ENCODE measurements at regions not wholly inside any gene's neighbourhood (a gene's known extent, or its start where the extent isn't known, plus 50 kb on each side); places are given as distances from the start of the nearest gene placed in this dataset.

DNA sequence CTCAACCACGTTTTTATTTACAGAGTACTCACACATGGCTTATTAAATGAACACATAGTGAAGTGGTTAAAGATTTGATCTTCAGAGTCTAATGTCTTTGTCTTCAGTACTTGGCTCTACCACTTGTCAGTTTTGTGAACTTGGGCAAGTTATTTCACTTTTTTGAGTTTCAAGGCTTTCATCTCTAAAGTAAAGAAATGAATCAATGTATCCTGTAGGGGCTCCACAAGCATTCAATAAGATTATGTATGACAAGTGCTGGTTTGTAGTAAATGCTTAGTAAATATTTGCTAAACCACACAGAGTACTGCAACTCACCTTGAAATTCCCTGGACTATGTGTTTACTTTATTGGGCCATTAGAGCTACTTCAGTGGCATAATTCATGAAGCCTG, 446.0 kb upstream of the GOT2 start:
- TF ChIP-seq CTCF (conservative IDR thresholded peaks at IDR 0.05 in 1 of 2, IDR thresholded peaks at IDR 0.05 in 1 of 2; ENCODE audit: extremely low read depth in 1 of 2, insufficient read depth in 1 of 2, low read depth in 1 of 2, low read length in 2 of 2) (no peak), EZH2 (IDR thresholded peaks at IDR 0.05; ENCODE audit: borderline replicate concordance, low read length) (no peak)
